GM21381 (cell line): ENCODE measurements at regions not wholly inside any gene's neighbourhood (a gene's known extent, or its start where the extent isn't known, plus 50 kb on each side); places are given as distances from the start of the nearest gene placed in this dataset.
"Not testable (repeated sequence)": the region's sequence is repeated elsewhere in the genome, so short reads cannot be mapped to it uniquely, and the experiment has no call there.

Experiments
- ATAC-seq: cut with Tn5 transposase; IDR thresholded peaks from one replicate; pipeline ENCODE4 v1.9.1; 2021; ENCODE audit warnings: mild to moderate bottlenecking, moderate library complexity; ENCODE audit not compliant: unreplicated experiment

DNA sequence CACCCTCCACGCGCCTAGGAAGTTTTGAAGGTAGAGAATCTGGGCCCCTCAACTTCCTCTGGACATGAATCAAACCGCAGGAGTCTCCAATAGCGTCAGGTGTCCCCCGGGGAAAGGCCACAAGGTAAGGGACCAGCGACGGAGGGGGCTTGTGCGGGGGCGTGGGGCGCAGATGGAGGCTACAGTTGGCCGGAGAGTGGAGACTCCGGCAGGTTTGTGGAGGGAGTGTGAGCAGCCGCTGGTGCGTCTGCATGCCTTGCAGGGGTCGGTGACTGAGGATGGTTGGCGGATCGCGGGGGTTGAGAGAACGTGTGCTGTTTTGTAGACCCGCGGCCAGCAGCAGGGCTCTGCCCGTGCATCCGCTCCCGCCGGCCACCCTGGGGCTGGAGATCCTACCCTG is 303.3 kb upstream of the DPP6 start:
- ATAC-seq, result not testable (repeated sequence)

DNA sequence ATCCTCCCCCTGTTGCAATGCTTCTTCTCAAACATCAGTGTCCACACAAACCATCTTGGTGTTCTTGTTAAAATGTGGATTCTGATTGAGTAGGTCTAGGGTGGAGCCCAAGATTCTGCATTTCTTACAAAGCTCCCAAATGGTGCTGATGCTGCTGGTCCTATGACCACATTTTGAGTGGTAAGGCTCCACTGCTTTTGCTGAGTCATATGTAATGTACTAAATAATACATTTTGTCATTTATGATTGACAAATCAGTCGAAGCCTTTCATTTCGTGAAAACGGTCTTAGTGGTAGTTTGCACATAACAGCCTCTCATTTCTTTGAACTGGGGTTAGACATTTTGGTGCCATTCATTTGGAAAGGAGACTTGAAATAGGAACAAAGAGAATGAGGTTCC is 286.3 kb upstream of the DPP6 start:
- ATAC-seq, result not testable (repeated sequence)

DNA sequence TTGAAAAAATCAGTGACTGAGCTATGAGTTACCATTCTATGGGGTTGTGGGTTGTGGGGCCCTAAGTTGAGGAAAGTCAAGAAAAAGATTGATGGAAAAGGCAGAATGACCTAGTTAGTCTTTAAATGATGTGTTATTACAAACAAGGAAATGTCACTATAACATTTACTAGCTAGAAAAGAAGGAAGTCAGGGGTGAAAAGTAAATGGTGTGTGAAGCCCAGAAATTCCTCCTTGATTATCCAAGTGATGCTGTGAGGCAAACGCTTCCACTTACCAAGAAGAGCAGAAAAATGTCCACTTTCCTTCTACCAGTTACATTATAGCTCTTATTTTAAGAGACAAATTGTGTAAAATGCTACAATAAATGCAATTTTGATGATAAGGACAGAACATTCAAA is 285.3 kb upstream of the DPP6 start:
- not testable (repeated sequence) for ATAC-seq

DNA sequence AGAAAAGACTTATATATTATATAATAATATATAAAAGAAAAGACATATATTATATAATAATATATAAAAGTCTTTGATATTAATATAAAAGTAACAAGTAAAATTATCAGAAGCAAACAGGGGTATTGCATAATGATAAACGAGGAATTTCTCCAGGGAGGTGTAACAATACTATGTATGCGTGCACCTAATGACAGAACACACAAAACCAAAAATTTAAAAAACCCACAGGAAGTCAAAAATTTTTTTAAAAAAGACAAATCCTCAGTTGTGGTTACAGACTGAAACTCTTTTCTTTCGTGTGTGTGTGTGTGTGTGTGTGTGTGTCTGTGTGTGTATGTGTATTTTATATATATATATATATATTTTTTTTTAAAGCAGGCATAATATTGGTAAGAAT is 279.2 kb upstream of the DPP6 start:
- no peak for ATAC-seq

DNA sequence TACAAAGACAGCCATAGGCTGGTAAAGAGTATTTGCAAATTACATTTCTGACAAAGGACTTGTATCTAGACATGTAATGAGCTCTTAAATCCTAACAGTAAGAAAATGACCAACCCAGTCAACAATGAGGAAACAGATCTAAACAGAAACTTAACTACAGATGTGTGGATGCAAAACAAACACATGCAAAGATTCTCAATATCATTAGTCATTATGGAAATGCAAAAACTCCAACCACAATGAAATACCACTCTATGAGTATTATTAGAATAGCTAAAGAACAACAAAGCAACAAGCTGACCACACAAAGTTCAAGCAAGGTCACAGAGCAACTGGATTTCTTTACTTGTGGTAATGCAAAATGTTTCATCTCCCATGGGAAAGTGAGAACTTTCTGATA is 275.3 kb upstream of the DPP6 start:
- not testable (repeated sequence) for ATAC-seq

DNA sequence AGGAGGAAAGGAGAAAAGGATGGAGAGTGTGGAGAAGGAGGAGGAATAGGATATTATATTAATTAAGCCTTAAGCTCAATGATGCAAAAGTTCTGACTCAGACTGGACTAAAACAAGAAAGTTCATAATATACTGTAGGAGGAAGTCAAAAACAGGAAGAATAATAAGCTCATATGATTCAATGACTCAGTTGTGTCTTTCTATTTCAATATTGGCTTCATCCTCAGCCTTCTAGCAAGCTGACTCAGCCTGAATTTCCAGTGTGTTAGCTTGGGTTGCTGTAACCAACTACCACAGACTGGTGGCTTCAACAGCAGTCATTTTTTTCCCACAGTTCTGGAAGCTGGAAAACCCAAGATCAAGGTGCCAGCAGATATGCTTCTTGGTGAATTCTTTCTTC is 254.8 kb upstream of the DPP6 start:
- ATAC-seq, result not testable (repeated sequence)

DNA sequence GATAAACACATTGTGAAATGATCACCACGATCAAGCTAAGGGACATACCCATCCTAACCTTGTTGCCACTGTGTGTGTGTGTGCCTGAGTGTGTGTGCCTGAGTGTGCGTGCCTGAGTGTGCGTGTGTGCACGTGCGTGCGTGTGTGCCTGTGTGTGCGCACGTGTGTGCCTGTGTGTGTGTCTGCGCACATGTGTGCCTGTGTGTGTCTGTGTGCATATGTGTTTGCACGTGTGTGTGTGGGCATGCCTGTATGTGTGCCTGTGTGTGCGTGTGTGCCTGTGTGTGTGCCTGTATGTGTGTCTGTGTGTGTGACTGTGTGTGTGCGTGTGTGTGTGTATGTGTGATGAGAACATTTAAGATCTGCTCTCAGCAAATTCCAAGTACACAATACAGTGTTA is 244.1 kb upstream of the DPP6 start:
- ATAC-seq, result no peak

DNA sequence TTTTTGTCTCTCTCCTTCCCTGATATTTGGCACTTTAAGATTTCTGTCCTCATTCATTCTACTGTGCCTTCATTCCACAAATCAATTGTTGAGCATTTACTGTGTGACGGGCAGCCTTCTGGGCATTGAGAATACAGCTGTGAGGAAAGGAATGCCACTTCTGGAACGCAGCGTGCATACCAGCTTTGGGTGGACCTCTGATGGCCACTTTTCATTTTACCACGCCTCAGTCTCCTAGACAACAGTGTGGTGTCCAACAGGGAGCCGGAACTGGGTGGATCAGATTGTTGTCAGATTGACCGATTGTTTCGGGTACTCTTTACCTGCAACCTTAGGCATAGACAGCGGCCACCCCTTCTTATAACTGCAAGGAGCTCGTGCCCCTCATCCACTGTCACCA is 222.7 kb upstream of the DPP6 start:
- no peak for ATAC-seq

DNA sequence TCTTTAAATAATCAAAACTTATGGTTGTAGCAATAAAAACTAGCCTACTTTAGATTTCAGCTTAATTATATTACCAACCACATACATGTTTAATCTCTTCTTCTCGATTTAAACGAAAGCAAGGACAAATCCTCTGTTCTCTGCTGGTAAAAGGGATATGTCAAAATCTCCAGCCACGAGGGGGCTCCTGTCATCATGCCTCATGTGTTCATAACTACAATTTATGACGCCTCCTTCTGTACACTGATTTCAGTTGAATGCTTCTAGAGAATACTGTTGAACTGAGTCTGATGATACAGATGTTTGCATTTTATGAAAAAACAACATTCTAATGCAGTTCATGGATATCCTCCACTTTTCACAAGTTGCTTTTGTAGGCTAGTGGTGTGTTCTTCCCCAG is 220.0 kb upstream of the DPP6 start:
- no peak for ATAC-seq

DNA sequence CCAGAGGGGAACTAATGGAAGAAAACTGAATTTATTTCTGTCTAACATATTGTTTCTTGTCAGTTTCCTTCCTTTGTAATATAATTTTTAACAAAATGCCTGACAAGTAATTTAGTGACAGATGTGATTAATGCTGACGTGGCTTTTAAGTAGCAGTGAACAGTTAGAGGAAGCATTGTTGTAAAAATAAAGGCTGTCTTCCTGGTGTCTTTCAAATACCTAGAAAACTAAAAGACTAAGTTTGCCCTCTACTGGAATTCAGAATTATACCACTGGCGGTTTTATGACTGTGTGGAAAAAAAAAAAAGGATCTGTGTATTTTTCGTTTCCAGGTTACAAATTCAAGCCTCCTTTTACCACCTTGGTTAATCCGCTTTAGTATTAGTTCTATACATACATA is 217.1 kb upstream of the DPP6 start:
- no peak for ATAC-seq

DNA sequence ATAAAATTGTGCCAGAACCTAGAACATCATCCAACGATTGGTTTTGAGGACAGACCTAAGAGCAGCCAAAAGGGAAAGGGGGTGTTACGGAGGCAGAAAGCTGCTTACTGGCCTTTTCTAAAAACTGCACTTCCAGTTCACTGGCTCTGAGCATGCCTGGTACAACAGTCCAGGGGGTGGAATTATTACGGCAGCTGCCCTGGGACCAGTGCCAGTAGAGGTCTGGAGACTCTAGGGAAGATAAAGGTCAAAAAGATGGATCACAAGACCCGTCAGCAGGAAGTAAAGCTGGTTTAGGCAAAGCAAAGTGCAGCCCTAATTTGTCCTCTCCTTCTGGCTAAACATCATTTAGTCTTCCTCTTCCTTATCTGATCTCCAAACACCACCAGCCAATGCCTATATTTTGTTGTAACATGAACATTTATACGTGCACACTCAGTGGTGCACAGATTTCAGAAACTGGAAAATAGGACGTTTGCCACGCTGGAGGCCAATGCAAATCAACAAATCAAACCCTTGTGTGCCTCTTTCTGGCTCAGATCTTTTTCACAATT is 216.4 kb upstream of the DPP6 start:
- ATAC-seq, result no peak

DNA sequence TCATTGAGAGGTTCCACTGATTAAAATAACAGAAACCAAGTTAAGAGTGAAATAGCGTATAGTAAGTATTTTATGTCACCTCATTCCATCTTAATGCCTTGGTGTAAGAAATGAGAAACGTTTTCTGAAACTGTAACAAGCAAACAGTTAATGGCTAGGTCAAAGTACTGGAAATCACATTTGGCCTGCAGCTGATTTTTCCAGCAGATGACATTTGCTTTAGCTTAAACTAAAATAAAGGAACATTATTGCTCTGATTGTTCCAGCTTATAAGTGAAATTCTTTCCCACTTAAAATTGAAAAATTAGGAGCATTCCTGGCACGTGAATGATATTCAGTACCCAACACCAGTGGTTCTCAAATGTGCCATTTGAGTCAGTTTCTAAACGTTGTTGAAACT is 213.6 kb upstream of the DPP6 start:
- ATAC-seq, result no peak

DNA sequence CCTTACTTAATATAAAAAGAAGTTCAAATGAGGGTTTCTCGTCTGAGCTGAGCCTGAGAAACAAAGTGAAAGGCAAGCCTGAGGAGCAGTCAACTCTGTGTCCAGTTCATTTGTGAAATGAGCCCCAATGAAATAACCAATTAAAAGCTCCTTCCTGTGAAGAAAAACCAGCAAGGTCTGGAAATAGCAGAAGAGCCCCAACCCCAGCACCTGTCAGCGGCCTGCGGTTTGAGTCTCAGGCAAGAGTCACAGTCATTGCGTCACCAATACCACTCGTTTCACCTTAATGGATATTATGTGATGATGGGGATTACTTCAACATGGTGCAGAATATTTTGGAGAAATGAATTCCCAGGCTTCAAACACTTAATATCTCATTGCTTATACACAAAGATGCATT is 211.3 kb upstream of the DPP6 start:
- ATAC-seq, result no peak

DNA sequence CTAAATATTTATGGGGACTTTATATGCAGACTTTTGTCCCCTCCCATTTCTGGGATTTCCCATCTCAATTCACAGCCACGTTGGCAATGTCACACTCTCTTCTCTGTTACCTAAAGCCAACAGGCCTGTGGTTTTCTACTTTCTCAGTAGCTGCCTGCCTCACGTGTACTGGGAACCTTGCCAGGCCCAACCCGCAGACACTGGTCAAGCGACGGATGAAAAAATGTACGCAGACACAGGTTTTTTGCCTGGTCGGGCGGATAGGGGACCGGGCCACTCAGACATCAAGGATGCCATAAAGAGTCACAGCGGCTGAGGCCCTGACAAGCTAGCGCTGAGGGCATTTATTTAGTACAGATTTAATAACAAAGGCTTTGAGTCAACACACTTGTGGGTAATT is 204.4 kb upstream of the DPP6 start:
- ATAC-seq, result no peak

DNA sequence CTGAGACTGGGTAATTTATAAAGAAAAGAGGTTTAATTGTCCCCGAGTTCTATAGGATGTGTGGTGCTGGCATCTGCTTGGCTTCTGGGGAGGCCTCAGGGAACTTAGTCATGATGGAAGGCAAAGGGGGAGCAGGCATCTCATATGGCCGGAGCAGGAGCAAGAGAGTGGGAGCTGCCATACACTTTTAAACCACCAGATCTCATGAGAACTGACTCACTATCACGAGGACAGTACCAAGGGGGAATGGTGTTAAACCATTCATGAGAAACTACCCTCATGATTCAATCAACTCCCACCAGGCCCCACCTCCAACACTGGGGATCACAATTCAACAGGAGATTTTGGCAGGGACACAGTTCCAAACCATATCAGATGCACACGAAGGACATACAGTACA is 199.9 kb upstream of the DPP6 start:
- ATAC-seq, result no peak

DNA sequence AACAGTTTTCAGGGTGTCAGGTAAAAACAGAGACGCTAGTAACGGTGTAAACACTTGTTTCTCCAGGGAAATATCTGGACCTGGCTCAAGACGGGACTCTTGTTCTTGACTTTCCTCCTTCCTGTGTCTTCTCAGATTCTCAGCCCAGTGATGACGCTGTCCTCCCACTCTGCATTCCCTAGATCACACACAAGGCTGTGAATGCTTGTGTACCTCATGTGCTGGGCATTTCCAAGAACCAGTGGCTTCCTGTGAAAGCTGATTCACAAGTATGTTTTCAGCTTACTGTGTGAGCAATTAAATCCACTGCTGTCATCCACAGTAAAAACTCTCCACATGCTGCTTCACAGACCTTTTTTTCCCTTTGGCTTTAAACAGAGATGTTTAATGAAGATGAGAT is 193.8 kb upstream of the DPP6 start:
- no peak for ATAC-seq

DNA sequence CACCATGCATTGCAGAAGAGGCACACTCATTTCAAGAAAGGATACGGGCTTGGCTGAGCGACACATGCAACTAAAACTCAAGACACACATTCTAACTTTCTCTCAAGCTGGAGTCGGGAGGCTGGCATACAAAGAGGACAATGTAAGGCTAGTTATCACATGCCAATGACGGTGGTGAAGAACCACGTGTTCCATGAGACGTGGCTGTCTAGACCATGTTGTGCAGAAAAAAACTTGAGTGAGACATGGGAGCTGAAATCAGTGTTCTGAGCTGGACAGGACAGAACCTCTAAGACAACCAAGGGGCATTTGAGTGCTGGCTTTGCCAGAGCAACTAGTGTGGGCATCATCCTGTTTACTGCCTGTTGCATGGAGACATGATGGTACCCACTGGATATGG is 193.0 kb upstream of the DPP6 start:
- ATAC-seq, result no peak

DNA sequence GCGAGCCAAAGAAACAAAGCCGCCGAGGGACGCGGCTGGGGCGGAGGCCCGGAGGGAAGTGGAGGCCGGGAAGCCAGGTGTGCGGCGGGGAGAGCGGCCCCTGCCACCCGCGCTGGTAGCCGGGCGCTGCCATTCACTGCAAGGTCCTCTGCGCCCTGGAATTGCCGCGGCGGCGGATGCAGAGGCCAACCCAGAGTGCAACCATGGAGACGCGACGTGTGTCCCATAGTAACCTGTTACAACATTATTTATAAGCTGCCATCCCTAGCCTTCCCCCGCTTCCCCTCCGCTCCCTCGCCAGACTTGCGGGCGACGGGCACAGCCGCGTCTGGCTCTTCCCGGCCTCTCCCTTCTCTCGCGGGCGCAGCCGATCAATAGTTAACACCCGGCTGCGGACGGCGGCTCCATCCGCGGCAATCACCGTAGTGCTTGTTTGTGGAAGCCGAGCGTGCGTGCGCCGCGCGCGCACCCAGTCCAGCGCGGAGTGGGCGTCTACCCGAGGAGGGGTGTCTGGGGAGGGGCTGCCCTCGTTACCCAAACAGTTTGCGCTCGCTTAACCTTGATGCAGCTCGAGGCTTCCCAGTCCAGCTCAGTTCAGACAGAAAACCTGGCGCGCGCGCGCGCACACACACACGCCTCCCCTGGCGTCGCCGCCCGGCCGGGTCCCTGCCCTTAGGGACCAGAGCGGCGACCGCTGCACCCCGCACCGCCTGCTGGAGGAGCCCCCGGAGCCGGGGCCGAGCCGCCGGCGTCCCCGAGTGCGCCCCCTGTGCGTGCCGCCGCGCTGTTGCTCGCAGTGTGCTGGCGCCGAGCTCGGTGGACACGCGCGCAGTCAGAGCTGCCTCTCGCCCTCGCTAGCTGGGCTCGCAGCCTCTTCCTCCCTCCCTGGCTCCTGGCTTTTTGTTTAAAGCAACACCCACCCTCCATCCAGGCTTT is 165.4 kb upstream of the DPP6 start:
- ATAC-seq, result no peak

DNA sequence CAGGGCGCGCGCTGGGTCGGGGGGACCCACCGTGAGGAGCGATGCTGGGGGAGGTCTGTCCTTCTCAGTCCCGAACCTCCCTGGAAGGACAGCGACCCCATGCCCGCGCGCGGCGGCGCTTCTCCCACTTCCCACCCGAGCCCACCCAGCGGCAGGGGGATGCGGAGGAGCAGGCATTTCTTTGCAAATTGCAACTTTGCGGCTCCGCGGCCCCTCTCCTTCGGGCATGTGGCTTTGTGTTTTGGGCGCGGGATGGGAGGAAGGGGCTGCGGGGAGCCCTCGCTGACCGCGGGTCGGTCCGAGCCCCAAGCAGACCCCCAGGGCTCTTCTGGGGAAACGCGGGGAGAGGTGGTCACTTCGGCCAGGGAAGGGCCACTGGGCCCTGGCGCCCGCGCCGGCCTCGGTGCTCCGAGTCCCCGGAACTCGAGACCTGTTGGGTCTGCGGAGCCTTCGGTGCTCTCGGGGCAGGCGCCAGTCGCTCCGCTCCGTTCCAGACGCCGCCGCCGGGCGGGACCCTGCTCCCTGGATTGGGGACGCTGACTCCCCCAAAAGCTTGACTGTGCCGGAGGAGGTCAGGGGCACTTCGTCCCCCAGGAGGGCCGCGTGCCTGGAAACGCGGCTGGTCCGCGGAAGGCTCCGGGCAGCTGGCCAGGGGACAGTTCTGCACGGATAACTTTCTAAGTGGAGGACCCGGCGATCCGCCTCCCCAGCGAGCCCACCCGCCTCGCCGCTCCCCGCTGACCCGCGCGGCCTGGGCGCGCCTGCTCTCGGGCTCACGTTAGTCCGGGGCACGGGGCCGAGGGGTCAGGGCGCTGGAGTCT is 164.2 kb upstream of the DPP6 start:
- no peak for ATAC-seq

DNA sequence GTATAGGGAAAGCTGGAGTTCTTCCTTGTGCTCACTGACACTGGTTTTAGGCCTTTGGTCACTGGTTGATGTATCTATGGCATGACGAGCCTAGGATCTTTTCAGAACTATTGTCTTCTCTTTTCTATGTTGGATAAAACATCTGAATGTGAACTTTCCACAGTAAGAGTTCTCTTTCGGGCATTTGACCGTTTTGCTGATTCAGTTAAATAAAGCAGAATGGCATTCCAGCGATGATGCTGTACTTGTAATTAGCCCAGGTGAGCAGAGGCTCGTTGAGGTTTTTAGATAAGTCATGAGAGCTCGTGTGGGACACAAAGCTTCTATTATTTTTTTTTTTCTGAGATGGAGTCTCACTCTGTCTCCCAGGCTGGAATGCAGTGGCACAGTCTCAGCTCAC is 160.2 kb upstream of the DPP6 start:
- ATAC-seq, result no peak

DNA sequence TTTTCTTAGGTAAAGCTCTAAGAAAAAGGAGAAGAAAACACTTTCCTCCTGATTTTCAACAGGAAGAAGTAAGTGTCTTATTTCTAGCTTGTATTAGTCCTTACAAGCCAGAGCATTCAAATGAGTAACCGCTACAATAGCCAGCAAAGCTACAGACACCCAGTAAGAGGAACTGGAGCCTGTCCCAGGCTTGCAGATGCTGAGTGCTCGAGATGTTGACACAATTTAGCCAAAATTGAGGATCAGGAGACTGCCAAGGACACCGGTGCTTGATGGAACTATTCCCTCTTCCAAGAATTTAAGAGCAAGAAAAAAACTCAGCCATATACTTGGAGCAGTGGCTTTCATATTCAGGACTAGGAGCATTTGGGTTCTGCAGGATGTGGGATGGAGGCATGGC is 149.3 kb upstream of the DPP6 start:
- ATAC-seq, result no peak

DNA sequence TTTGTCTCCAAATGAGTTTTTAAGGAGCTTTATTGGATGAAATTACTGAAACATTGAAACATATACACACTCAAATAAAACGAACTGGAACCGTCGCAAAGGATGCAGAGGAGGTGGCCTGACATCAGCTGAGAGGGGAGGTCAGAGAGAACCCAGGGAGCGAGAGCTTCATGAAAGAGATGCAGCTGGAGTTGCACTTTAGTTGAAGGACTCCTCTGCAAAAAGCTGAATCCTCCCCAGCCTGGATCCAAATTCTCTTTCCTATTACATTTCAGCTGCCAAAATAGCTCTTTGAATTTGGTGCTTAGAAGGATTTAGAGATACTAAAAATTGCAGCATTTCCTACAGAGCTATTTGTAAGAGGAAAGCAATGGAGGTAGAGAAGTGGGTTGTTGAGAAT is 140.0 kb upstream of the DPP6 start:
- ATAC-seq, result no peak
